HUDEP-2 (cell line): ENCODE measurements at regions not wholly inside any gene's neighbourhood (a gene's known extent, or its start where the extent isn't known, plus 50 kb on each side); places are given as distances from the start of the nearest gene placed in this dataset.
A peak's percentile ranks its signal among the peaks of the same experiment; 100 is the strongest.

Experiments used
- DNase-seq, 76 experiments: peaks; one replicate each; lab custom pipeline; 2025; ENCODE audit not compliant: unreplicated experiment in 76 of 76; lab: John Stamatoyannopoulos, UW

GRCh38 chr13:53143757-53144339 lies 115.2 kb downstream of the OLFM4 start:
- DNase-seq, result no peak

- DNase-seq, result no peak
These were observed 116.2 kb downstream of the OLFM4 start for GRCh38 chr13:53144826-53145225.

- peak in 12 of 76 experiments; percentile 0 to 44 (median 21) for DNase-seq
These were observed 122.0 kb downstream of the OLFM4 start for GRCh38 chr13:53150568-53150967.

GRCh38 chr13:53151336-53152056 lies 122.9 kb downstream of the OLFM4 start:
- peak in 36 of 76 experiments; percentile 1 to 63 (median 18) for DNase-seq

- no peak for DNase-seq
These were observed 123.4 kb downstream of the OLFM4 start for GRCh38 chr13:53152057-53152421.

GRCh38 chr13:53158201-53158600 lies 129.6 kb downstream of the OLFM4 start:
- no peak for DNase-seq

GRCh38 chr13:53159431-53159830 lies 130.8 kb downstream of the OLFM4 start:
- DNase-seq, result no peak

- no peak for DNase-seq
These were observed 131.6 kb downstream of the OLFM4 start for GRCh38 chr13:53160211-53160610.

GRCh38 chr13:53161251-53161650 lies 132.6 kb downstream of the OLFM4 start:
- no peak for DNase-seq

GRCh38 chr13:53165261-53165660 lies 136.6 kb downstream of the OLFM4 start:
- no peak for DNase-seq

- no peak for DNase-seq
These were observed 138.9 kb downstream of the OLFM4 start for GRCh38 chr13:53167561-53167960.

- DNase-seq, result no peak
These were observed 142.3 kb downstream of the OLFM4 start for GRCh38 chr13:53170910-53171309.

GRCh38 chr13:53174545-53174944 lies 145.9 kb downstream of the OLFM4 start:
- DNase-seq, result no peak

GRCh38 chr13:53180684-53181083 lies 152.1 kb downstream of the OLFM4 start:
- DNase-seq, result no peak

- no peak for DNase-seq
These were observed 154.1 kb downstream of the OLFM4 start for GRCh38 chr13:53182724-53183123.

GRCh38 chr13:53188120-53188519 lies 159.5 kb downstream of the OLFM4 start:
- DNase-seq, result no peak

- no peak for DNase-seq
These were observed 160.5 kb downstream of the OLFM4 start for GRCh38 chr13:53189162-53189561.

GRCh38 chr13:53191091-53191490 lies 162.5 kb downstream of the OLFM4 start:
- DNase-seq, result no peak

GRCh38 chr13:53197424-53197823 lies 168.8 kb downstream of the OLFM4 start:
- no peak for DNase-seq

- DNase-seq, result no peak
These were observed 169.4 kb downstream of the OLFM4 start for GRCh38 chr13:53198017-53198416.

- no peak for DNase-seq
These were observed 170.1 kb downstream of the OLFM4 start for GRCh38 chr13:53198736-53199135.

- no peak for DNase-seq
These were observed 171.5 kb downstream of the OLFM4 start for GRCh38 chr13:53200075-53200474.
